GM12865 (cell line): ENCODE measurements at regions not wholly inside any gene's neighbourhood (a gene's known extent, or its start where the extent isn't known, plus 50 kb on each side); places are given as distances from the start of the nearest gene placed in this dataset.

ENCODE experiments used
- DNase-seq: peaks from one replicate; pipeline ENCODE4 v3.0.0; 2010; ENCODE audit warnings: low read depth
- H3K4me3 ChIP-seq: 2 replicates; pipeline ENCODE4 v1.5.1; 2011; ENCODE audit warnings: mild to moderate bottlenecking, low read depth, low read length, control low read depth
- TF ChIP-seq, protein P1 (sequence below): IDR thresholded peaks from 2 replicates; pipeline ENCODE4 v1.5.1; 2011; ENCODE audit warnings: low read length, control low read depth, low read depth, inconsistent platforms; ENCODE audit not compliant: insufficient read depth; ENCODE audit errors: missing control alignments

GRCh38 chr9:515665-516064, 301.0 kb downstream of the DOCK8 start:
- no peak overlapping the region for H3K4me3 ChIP-seq
- no peak for DNase-seq
- TF ChIP-seq, protein P1, sequence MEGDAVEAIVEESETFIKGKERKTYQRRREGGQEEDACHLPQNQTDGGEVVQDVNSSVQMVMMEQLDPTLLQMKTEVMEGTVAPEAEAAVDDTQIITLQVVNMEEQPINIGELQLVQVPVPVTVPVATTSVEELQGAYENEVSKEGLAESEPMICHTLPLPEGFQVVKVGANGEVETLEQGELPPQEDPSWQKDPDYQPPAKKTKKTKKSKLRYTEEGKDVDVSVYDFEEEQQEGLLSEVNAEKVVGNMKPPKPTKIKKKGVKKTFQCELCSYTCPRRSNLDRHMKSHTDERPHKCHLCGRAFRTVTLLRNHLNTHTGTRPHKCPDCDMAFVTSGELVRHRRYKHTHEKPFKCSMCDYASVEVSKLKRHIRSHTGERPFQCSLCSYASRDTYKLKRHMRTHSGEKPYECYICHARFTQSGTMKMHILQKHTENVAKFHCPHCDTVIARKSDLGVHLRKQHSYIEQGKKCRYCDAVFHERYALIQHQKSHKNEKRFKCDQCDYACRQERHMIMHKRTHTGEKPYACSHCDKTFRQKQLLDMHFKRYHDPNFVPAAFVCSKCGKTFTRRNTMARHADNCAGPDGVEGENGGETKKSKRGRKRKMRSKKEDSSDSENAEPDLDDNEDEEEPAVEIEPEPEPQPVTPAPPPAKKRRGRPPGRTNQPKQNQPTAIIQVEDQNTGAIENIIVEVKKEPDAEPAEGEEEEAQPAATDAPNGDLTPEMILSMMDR = no peak

DNA sequence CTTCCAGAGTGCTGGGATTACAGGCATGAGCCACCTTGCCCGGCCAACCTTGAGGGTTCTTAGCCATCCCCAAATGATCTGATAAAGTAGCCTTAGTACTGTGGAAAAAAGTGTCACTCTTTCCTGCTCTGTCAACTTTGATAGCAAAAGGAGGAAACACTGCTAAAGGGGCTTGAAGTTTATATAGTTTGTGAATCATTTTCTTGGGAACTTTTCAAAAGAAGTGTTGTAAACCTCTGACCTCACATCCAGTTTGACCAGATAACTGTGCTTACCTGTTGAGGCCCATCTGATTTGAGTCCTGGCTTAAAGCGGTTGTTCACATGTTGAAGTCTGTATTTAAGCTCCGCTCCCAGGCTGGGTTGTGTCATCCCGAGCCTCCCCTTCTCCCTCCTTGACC, 303.3 kb downstream of the DOCK8 start:
- no peak for DNase-seq
- TF ChIP-seq, protein P1 = no peak
- H3K4me3 ChIP-seq = no peak overlapping the region

DNA sequence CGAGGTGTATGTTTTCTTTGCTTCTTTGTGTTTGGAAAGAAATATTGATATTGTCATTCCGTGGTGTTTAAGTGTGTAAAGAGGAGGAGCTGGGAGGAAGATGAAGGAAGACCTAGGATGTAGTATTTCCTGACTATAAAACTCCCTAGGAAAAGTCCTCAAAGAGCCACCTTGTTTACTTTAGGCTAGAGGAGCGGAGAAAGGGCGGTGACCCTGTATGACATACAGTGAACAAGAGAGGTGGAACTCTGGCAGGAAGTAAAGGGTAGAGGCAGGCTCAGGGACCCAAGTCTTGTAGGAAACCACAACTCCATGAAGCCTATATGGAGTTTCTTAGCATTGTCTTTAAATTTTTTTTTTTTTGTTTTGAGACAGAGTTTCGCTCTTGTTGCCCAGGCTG, 303.9 kb downstream of the DOCK8 start:
- TF ChIP-seq, protein P1 = no peak
- DNase-seq = no peak
- H3K4me3 ChIP-seq = no peak overlapping the region

GRCh38 chr9:519579-519978, 304.9 kb downstream of the DOCK8 start:
- TF ChIP-seq, protein P1 = no peak
- no peak overlapping the region for H3K4me3 ChIP-seq
- DNase-seq = no peak

DNA sequence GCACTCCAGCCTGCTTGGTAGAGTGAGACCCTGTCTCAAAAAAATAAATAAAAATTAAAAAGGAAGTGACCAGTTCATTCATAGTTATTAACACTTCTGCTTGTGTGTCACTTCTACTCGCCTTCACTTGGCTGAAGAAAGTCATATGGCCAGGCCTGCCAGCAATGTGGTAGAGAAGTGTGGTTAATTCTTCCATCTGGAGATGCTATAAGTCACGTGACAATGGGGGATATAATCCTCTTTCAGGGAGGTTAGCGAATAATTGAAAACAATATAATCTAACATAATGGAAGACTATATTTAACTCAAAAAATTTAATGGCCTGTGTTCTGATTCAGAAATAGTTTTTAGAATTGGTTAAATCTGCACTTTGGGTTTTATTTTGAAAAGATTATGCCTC, 305.6 kb downstream of the DOCK8 start:
- H3K4me3 ChIP-seq = no peak overlapping the region
- TF ChIP-seq, protein P1 = no peak
- DNase-seq = no peak

GRCh38 chr9:522190-522589, 307.5 kb downstream of the DOCK8 start:
- DNase-seq = no peak
- no peak overlapping the region for H3K4me3 ChIP-seq
- TF ChIP-seq, protein P1 = no peak

DNA sequence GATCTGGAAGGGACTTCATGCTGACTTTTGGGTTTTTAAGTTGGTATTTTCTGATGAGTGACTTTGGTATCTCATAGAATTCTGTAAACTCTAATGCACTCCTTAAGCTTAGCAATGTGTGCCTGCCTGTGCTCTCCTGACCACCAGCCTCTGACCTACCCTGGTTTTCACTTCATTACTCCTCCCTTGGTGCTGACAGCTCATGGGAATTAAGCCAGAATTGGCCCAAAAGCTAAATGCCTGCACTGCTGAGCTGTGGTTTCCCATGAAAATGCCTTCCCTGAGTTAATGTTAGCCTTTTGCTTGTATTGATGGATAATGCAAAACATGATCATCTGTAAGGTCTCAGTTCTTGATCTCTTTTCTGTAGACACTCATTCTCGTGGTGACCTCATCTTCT, 308.0 kb downstream of the DOCK8 start:
- TF ChIP-seq, protein P1 = no peak
- DNase-seq = no peak
- H3K4me3 ChIP-seq = no peak overlapping the region
